Adipocyte (in vitro differentiated cells): ENCODE measurements at regions not wholly inside any gene's neighbourhood (a gene's known extent, or its start where the extent isn't known, plus 50 kb on each side); places are given as distances from the start of the nearest gene placed in this dataset.

Experiments
- DNase-seq: peaks from one replicate; pipeline ENCODE4 v3.0.0-alpha.2; 2015; ENCODE audit warnings: low read depth
- H3K27me3 ChIP-seq: replicated peaks from 2 replicates; pipeline ENCODE4 v1.7.0; 2013; ENCODE audit warnings: mild to moderate bottlenecking, low read length, moderate library complexity; ENCODE audit not compliant: control insufficient read depth, insufficient read depth
- H3K36me3 ChIP-seq: 2 replicates; pipeline ENCODE4 v1.7.0; 2013; ENCODE audit warnings: low read length, mild to moderate bottlenecking, moderate library complexity; ENCODE audit not compliant: control insufficient read depth, insufficient read depth, severe bottlenecking
- H3K4me1 ChIP-seq: 2 replicates; pipeline ENCODE4 v1.7.0; 2013; ENCODE audit warnings: mild to moderate bottlenecking, low read length, moderate library complexity; ENCODE audit not compliant: control insufficient read depth, insufficient read depth
- H3K4me3 ChIP-seq: 2 replicates; pipeline ENCODE4 v1.7.0; 2013; ENCODE audit warnings: mild to moderate bottlenecking, low read length, moderate library complexity
- H3K9ac ChIP-seq: 2 replicates; pipeline ENCODE4 v1.7.0; 2013; ENCODE audit warnings: mild to moderate bottlenecking, low read length, moderate library complexity
- H3K9me3 ChIP-seq: 2 replicates; pipeline ENCODE4 v1.7.0; 2013; ENCODE audit warnings: mild to moderate bottlenecking, low read length, moderate library complexity; ENCODE audit not compliant: control insufficient read depth

- H3K9me3 ChIP-seq = no peaks in the 10 kb centered on the region
- H3K4me3 ChIP-seq = no peak overlapping the region
- H3K9ac ChIP-seq = no peak overlapping the region
- H3K36me3 ChIP-seq = no peaks in the 10 kb centered on the region
- H3K27me3 ChIP-seq = peaks cover 18% of the 10 kb centered on the region
- DNase-seq = peak; percentile 7
- peaks cover 3% of the 10 kb centered on the region for H3K4me1 ChIP-seq
These were observed 122.5 kb downstream of the FOXI3 start for GRCh38 chr2:88329815-88330603.

- Histone ChIP-seq H3K4me3 (no peak overlapping the region), H3K27me3 (peaks cover 23% of the 10 kb centered on the region), H3K4me1 (no peaks in the 10 kb centered on the region), H3K9ac (no peak overlapping the region), H3K36me3 (no peaks in the 10 kb centered on the region), H3K9me3 (no peaks in the 10 kb centered on the region)
- no peak for DNase-seq
These were observed 130.8 kb downstream of the FOXI3 start for GRCh38 chr2:88321449-88322248.

- Histone ChIP-seq H3K9ac (no peak overlapping the region), H3K36me3 (no peaks in the 10 kb centered on the region), H3K4me3 (no peak overlapping the region), H3K4me1 (no peaks in the 10 kb centered on the region), H3K27me3 (peaks cover 20% of the 10 kb centered on the region), H3K9me3 (no peaks in the 10 kb centered on the region)
- DNase-seq = no peak
These were observed 132.3 kb downstream of the FOXI3 start for GRCh38 chr2:88320076-88320773.

- Histone ChIP-seq H3K9ac (no peak overlapping the region), H3K4me3 (no peak overlapping the region), H3K4me1 (no peaks in the 10 kb centered on the region), H3K9me3 (peaks cover 3% of the 10 kb centered on the region), H3K27me3 (peaks cover 20% of the 10 kb centered on the region), H3K36me3 (no peaks in the 10 kb centered on the region)
- no peak for DNase-seq
These were observed 133.6 kb downstream of the FOXI3 start for GRCh38 chr2:88318956-88319330.

- Histone ChIP-seq H3K9ac (no peak overlapping the region), H3K9me3 (peaks cover 3% of the 10 kb centered on the region), H3K27me3 (peaks cover 20% of the 10 kb centered on the region), H3K4me1 (no peaks in the 10 kb centered on the region), H3K36me3 (no peaks in the 10 kb centered on the region), H3K4me3 (no peak overlapping the region)
- DNase-seq = no peak
These were observed 134.2 kb downstream of the FOXI3 start for GRCh38 chr2:88318071-88318955.

- no peak overlapping the region for H3K4me3 ChIP-seq
- H3K27me3 ChIP-seq = no peaks in the 10 kb centered on the region
These were observed 140.6 kb downstream of the THNSL2 start for GRCh38 chr2:88310787-88311186.

GRCh38 chr2:88307817-88308216 lies 137.7 kb downstream of the THNSL2 start:
- Histone ChIP-seq H3K27me3 (no peaks in the 10 kb centered on the region), H3K4me3 (no peak overlapping the region), H3K9me3 (no peaks in the 10 kb centered on the region), H3K36me3 (no peaks in the 10 kb centered on the region), H3K4me1 (no peaks in the 10 kb centered on the region), H3K9ac (no peak overlapping the region)
- DNase-seq = peak; percentile 17

More at GRCh38 chr2:88310787-88311186, 140.6 kb downstream of the THNSL2 start:
- Histone ChIP-seq H3K9ac (no peak overlapping the region), H3K36me3 (no peaks in the 10 kb centered on the region), H3K4me1 (no peaks in the 10 kb centered on the region), H3K9me3 (peaks cover 3% of the 10 kb centered on the region)
- DNase-seq = no peak

GRCh38 chr2:88303865-88304264 lies 133.7 kb downstream of the THNSL2 start:
- H3K4me3 ChIP-seq = no peak overlapping the region
- H3K36me3 ChIP-seq = no peaks in the 10 kb centered on the region
- H3K27me3 ChIP-seq = no peaks in the 10 kb centered on the region
- DNase-seq = no peak
- peaks cover 7% of the 10 kb centered on the region for H3K9me3 ChIP-seq
- H3K4me1 ChIP-seq = no peaks in the 10 kb centered on the region
- H3K9ac ChIP-seq = no peak overlapping the region

GRCh38 chr2:88296247-88296646 lies 126.1 kb downstream of the THNSL2 start:
- no peak overlapping the region for H3K4me3 ChIP-seq
- DNase-seq = no peak
- H3K9ac ChIP-seq = no peak overlapping the region
- H3K9me3 ChIP-seq = peaks cover 7% of the 10 kb centered on the region
- H3K27me3 ChIP-seq = no peaks in the 10 kb centered on the region
- no peaks in the 10 kb centered on the region for H3K36me3 ChIP-seq
- no peaks in the 10 kb centered on the region for H3K4me1 ChIP-seq

GRCh38 chr2:88283886-88284592 lies 113.9 kb downstream of the THNSL2 start:
- DNase-seq = no peak
- H3K27me3 ChIP-seq = peaks cover 29% of the 10 kb centered on the region
- no peak overlapping the region for H3K4me3 ChIP-seq
- no peaks in the 10 kb centered on the region for H3K4me1 ChIP-seq
- no peaks in the 10 kb centered on the region for H3K36me3 ChIP-seq
- no peaks in the 10 kb centered on the region for H3K9me3 ChIP-seq
- H3K9ac ChIP-seq = no peak overlapping the region
